ENCODE measurements at regions not wholly inside any gene's neighbourhood (a gene's known extent, or its start where the extent isn't known, plus 50 kb on each side); places are given as distances from the start of the nearest gene placed in this dataset.

GRCh38 chr12:96112733-96113132 is 77.3 kb upstream of the LTA4H start (continued):
- TF ChIP-seq ZNF34 (CRISPR knock-in tag; IDR thresholded peaks at IDR 0.05; ENCODE audit: borderline replicate concordance) (no peak), ZNF773 (CRISPR knock-in tag; IDR thresholded peaks at IDR 0.05; ENCODE audit: borderline replicate concordance) (no peak), MBD4 (IDR thresholded peaks at IDR 0.05; ENCODE audit: borderline replicate concordance, low read length) (no peak), ELF3 (CRISPR knock-in tag; IDR thresholded peaks at IDR 0.05) (peak; percentile 57; the same call in 1 of the 2 replicates), ARNT2 (CRISPR knock-in tag; IDR thresholded peaks at IDR 0.05; ENCODE audit: low read depth) (no peak), FOXP4 (CRISPR knock-in tag; IDR thresholded peaks at IDR 0.05) (peak; percentile 41; the same call in 1 of the 2 replicates), DMAP1 (CRISPR knock-in tag; IDR thresholded peaks at IDR 0.05) (no peak), KLF13 (CRISPR knock-in tag; IDR thresholded peaks at IDR 0.05) (no peak), NR2F6 (IDR thresholded peaks at IDR 0.05) (no peak), NR2F6 (CRISPR knock-in tag; IDR thresholded peaks at IDR 0.05) (peak; percentile 13; the same call in 1 of the 2 replicates), MATR3 (CRISPR knock-in tag; IDR thresholded peaks at IDR 0.05) (no peak), HNF4A (CRISPR knock-in tag; IDR thresholded peaks at IDR 0.05) (peak; percentile 42; the same call in 1 of the 2 replicates), GRHL1 (CRISPR knock-in tag; conservative IDR thresholded peaks at IDR 0.05) (no peak), GATA4 (IDR thresholded peaks at IDR 0.05; ENCODE audit: borderline replicate concordance, low read depth) (0 out of 2 replicates have a peak, but pooled peaks have one; percentile 27), RFXANK (CRISPR knock-in tag; IDR thresholded peaks at IDR 0.05) (no peak), ZNF607 (CRISPR knock-in tag; IDR thresholded peaks at IDR 0.05; ENCODE audit: borderline replicate concordance) (no peak), SOX5 (CRISPR knock-in tag; IDR thresholded peaks at IDR 0.05; ENCODE audit: borderline replicate concordance) (peak; percentile 34; the same call in 1 of the 2 replicates)
- TF ChIP-seq, protein P1, sequence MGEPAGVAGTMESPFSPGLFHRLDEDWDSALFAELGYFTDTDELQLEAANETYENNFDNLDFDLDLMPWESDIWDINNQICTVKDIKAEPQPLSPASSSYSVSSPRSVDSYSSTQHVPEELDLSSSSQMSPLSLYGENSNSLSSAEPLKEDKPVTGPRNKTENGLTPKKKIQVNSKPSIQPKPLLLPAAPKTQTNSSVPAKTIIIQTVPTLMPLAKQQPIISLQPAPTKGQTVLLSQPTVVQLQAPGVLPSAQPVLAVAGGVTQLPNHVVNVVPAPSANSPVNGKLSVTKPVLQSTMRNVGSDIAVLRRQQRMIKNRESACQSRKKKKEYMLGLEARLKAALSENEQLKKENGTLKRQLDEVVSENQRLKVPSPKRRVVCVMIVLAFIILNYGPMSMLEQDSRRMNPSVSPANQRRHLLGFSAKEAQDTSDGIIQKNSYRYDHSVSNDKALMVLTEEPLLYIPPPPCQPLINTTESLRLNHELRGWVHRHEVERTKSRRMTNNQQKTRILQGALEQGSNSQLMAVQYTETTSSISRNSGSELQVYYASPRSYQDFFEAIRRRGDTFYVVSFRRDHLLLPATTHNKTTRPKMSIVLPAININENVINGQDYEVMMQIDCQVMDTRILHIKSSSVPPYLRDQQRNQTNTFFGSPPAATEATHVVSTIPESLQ (CRISPR knock-in tag; conservative IDR thresholded peaks at IDR 0.05), result no peak
- TF ChIP-seq, protein P2, sequence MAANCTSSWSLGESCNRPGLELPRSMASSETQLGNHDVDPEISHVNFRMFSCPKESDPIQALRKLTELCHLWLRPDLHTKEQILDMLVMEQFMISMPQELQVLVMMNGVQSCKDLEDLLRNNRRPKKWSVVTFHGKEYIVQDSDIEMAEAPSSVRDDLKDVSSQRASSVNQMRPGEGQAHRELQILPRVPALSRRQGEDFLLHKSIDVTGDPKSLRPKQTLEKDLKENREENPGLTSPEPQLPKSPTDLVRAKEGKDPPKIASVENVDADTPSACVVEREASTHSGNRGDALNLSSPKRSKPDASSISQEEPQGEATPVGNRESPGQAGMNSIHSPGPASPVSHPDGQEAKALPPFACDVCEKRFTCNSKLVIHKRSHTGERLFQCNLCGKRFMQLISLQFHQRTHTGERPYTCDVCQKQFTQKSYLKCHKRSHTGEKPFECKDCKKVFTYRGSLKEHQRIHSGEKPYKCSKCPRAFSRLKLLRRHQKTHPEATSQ (CRISPR knock-in tag; IDR thresholded peaks at IDR 0.05; ENCODE audit: borderline replicate concordance), result no peak
- TF ChIP-seq, protein P3, sequence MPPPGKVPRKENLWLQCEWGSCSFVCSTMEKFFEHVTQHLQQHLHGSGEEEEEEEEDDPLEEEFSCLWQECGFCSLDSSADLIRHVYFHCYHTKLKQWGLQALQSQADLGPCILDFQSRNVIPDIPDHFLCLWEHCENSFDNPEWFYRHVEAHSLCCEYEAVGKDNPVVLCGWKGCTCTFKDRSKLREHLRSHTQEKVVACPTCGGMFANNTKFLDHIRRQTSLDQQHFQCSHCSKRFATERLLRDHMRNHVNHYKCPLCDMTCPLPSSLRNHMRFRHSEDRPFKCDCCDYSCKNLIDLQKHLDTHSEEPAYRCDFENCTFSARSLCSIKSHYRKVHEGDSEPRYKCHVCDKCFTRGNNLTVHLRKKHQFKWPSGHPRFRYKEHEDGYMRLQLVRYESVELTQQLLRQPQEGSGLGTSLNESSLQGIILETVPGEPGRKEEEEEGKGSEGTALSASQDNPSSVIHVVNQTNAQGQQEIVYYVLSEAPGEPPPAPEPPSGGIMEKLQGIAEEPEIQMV (CRISPR knock-in tag; IDR thresholded peaks at IDR 0.05; ENCODE audit: low read depth), result no peak
- TF ChIP-seq, protein P4, sequence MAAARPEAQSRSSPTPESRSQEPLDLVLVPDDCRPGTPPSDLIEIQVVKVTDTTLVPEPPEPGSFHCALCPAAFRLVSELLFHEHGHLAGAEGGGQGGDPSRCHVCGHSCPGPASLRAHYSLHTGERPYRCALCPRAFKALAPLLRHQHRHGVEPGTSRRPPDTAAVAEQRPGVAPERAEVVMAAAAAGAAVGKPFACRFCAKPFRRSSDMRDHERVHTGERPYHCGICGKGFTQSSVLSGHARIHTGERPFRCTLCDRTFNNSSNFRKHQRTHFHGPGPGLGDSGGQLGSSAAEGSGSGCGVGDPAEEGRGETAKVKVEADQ (CRISPR knock-in tag; IDR thresholded peaks at IDR 0.05; ENCODE audit: borderline replicate concordance), result no peak

All from HepG2 (cell line).